Prostate gland (tissue), 2 donors: ENCODE measurements at regions not wholly inside any gene's neighbourhood (a gene's known extent, or its start where the extent isn't known, plus 50 kb on each side); places are given as distances from the start of the nearest gene placed in this dataset.
"Not testable (repeated sequence)": the region's sequence is repeated elsewhere in the genome, so short reads cannot be mapped to it uniquely, and the experiment has no call there.

Source experiments
- DNase-seq: peaks from one replicate; pipeline ENCODE4 v3.0.0-alpha.2; 2019; ENCODE audit warnings: low spot score
- H3K27ac ChIP-seq, 2 donors: fragments of 200-600 bp; sonication (generic); 2 replicates each; pipeline ENCODE4 v1.5.1; 2017 to 2019
- H3K27me3 ChIP-seq: fragments of 200-600 bp; sonication (generic); replicated peaks from 2 replicates; pipeline ENCODE4 v1.5.1; 2019; ENCODE audit not compliant: insufficient read depth
- H3K36me3 ChIP-seq, 2 donors: fragments of 200-600 bp; sonication (generic); 1 replicate in 1 of 2; 2 replicates in 1 of 2; pipeline versions ENCODE4 v1.5.1 to v1.8.1; 2017 to 2019
- H3K4me1 ChIP-seq: fragments of 200-600 bp; sonication (generic); replicated peaks from 2 replicates; pipeline ENCODE4 v1.5.1; 2019
- H3K4me3 ChIP-seq, 2 donors: fragments of 200-600 bp; sonication (generic); 2 replicates each; pipeline ENCODE4 v1.5.1; 2017 to 2019
- H3K9me3 ChIP-seq: fragments of 200-600 bp; sonication (generic); 2 replicates; pipeline ENCODE4 v1.5.1; 2017
- POLR2A ChIP-seq: fragments of 450-650 bp; IDR thresholded peaks from one replicate; pipeline ENCODE4 v1.6.1; 2016; ENCODE audit warnings: antibody characterized with exemption, mild to moderate bottlenecking
- POLR2AphosphoS5 ChIP-seq: sonication (generic); formaldehyde crosslinking; IDR thresholded peaks from one replicate; pipeline ENCODE4 v1.6.1; 2017; ENCODE audit warnings: antibody characterized with exemption
- WGBS: methylation state at CpG from one replicate; pipeline ENCODE4 v1.1.5; 2018; 5-methylcytosine and 5-hydroxymethylcytosine counted together
- intact Hi-C: fragments of 100-400 bp; cut with DNase I; formaldehyde crosslinking; loops from one replicate; pipeline ENCODE4 v1.14.2; 2022
- TF ChIP-seq, protein P1 (sequence below), 4 experiments: fragments of 200-600 bp in 2 of 4; fragments of 450-650 bp in 2 of 4; sonication (generic) in 2 of 4; IDR thresholded peaks; 1 replicate in 3 of 4; 2 replicates in 1 of 4; pipeline ENCODE4 v1.5.1; 2016 to 2019; ENCODE audit warnings: antibody characterized with exemption in 4 of 4, mild to moderate bottlenecking in 2 of 4, moderate library complexity in 2 of 4

DNA sequence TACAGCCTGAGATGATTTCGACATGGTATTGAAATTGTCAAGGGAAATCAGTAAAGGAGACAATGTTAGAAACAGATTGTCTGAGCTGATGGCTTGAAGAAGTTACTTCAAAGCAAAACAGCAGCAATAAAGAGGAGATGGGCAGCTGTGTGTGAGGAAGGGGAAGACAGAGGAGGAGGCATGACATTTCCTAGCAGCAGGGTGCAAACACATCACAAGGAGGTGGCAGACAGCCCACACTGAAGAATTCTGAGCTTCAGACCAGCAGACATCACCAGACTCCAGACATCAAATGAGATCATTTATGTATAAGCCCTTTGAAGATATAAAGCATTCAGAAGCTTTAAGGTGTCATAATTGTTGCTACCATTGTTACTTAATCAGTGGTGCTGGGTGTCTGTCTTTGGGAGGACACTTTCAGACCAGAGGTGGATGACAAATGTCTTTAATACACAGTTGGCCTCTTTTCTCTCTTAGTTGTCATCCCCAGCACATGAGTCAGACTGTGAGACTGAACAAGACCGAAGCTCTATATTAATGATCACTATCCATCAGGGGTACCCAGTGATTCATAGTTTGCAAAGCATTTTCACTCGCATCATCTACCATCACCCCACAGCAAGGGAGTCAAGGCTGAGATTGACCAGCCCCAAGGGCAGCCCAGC, 203.9 kb downstream of the MINAR1 start:
- Histone ChIP-seq H3K9me3 (no peaks in the 10 kb centered on the region), H3K4me1 (no peaks in the 10 kb centered on the region), H3K4me3 (no peak overlapping the region), H3K36me3 (no peaks in the 10 kb centered on the region), H3K27me3 (no peaks in the 10 kb centered on the region), H3K27ac (no peak overlapping the region)
- 62% methylated on average over 3 of the region's 3 CpGs for WGBS
- intact Hi-C loops: no loop called here
- DNase-seq: no peak
- TF ChIP-seq POLR2AphosphoS5: no peak

DNA sequence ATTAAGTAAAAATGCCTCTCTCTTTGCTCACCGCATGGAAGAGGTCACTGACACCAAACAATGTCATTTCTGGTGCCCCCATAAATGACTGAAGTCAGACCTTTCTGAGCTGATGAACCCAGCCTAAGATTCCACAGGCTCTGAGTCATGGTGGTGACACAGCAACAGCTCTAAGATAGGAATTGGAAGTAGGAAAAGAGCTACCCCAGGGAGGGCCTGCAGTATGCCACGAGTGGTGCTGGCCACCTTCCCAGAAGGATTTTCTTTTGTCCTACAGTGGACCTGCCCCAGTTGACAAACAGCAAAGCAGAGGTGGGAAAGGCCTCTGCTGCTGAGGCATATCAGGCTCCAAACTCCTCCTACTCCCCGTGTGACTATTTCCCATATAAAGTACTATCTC, 208.1 kb downstream of the MINAR1 start:
- no peak overlapping the region for H3K27ac ChIP-seq
- H3K4me1 ChIP-seq: no peaks in the 10 kb centered on the region
- H3K27me3 ChIP-seq: no peaks in the 10 kb centered on the region
- WGBS: 54% methylated on average over 3 of the region's 3 CpGs
- H3K36me3 ChIP-seq: no peaks in the 10 kb centered on the region
- H3K4me3 ChIP-seq: no peak overlapping the region
- no peak for DNase-seq
- intact Hi-C loops: no loop called here
- H3K9me3 ChIP-seq: no peaks in the 10 kb centered on the region
- TF ChIP-seq POLR2AphosphoS5 (no peak), POLR2A (no peak)
- TF ChIP-seq, protein P1, sequence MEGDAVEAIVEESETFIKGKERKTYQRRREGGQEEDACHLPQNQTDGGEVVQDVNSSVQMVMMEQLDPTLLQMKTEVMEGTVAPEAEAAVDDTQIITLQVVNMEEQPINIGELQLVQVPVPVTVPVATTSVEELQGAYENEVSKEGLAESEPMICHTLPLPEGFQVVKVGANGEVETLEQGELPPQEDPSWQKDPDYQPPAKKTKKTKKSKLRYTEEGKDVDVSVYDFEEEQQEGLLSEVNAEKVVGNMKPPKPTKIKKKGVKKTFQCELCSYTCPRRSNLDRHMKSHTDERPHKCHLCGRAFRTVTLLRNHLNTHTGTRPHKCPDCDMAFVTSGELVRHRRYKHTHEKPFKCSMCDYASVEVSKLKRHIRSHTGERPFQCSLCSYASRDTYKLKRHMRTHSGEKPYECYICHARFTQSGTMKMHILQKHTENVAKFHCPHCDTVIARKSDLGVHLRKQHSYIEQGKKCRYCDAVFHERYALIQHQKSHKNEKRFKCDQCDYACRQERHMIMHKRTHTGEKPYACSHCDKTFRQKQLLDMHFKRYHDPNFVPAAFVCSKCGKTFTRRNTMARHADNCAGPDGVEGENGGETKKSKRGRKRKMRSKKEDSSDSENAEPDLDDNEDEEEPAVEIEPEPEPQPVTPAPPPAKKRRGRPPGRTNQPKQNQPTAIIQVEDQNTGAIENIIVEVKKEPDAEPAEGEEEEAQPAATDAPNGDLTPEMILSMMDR (IDR thresholded peaks at IDR 0.05): no peak

DNA sequence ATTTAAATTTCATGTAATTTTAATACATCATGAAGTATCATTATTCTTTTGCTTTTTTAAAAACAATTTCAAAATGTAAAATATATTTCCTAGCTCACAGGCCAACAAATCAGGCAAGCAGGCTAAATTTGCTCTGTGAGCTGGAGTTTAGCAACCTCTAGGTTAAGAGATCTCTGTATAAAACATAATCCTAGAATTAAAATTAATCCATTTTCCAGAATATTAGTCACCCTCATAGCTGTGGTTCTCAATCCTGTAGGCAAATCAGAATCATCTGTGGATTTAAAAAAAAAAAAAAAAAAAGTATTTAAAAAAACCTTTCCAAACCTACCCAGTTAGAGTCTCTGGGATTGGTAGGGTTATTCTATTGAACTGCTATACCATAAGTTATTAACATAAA, 209.7 kb downstream of the MINAR1 start:
- intact Hi-C loops: no loop called here
- Histone ChIP-seq H3K36me3 (no peaks in the 10 kb centered on the region), H3K27me3 (no peaks in the 10 kb centered on the region), H3K4me1 (no peaks in the 10 kb centered on the region), H3K9me3 (no peaks in the 10 kb centered on the region), H3K27ac (no peak overlapping the region), H3K4me3 (no peak overlapping the region)
- DNase-seq: no peak
- TF ChIP-seq, protein P1 (IDR thresholded peaks at IDR 0.05): no peak
- no peak for TF ChIP-seq POLR2AphosphoS5
- no peak for TF ChIP-seq POLR2A

DNA sequence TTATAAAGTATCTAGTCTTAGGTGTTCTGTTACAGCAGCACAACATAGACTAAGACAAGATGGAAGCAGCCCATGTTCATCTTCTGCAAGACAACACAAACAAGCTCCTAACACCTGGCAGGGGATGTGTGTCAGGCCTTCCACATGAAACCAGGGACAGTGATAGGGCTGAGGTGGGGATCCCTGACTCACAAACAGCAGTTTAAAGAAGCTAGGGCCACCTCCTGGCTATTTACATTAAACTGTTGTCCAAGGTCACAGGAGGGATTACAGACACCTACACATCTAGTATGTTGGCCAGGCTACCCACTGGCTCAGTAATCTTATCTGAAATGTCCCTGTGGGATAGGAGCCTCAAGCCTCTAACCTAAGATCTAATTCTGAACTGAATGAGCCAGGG, 211.3 kb downstream of the MINAR1 start:
- no peak for DNase-seq
- no peaks in the 10 kb centered on the region for H3K4me1 ChIP-seq
- H3K27me3 ChIP-seq: no peaks in the 10 kb centered on the region
- H3K4me3 ChIP-seq: no peak overlapping the region
- intact Hi-C loops: no loop called here
- no peaks in the 10 kb centered on the region for H3K36me3 ChIP-seq
- H3K9me3 ChIP-seq: no peaks in the 10 kb centered on the region
- H3K27ac ChIP-seq: no peak overlapping the region
- TF ChIP-seq POLR2A (no peak), POLR2AphosphoS5 (no peak)
- TF ChIP-seq, protein P1 (IDR thresholded peaks at IDR 0.05): no peak

DNA sequence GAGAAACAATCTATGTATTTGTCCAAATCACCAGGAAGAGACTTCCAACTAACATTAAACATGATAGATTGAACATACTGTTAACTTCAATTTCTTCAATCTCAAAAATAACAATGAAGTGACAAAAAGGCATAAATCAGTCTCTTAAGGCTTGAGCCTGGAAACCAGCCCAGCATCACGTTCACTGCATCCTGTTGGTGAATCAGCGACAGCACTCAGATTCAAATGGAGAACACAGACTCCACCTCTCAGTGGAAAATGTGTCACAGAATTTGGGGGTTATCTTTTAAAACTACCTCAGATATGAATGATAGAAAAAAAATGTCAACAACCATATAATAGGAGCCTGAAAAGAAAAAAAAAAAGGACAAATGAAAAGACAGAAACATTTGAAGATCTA, 212.0 kb downstream of the MINAR1 start:
- H3K9me3 ChIP-seq: no peaks in the 10 kb centered on the region
- DNase-seq: no peak
- H3K27ac ChIP-seq: no peak overlapping the region
- intact Hi-C loops: no loop called here
- no peaks in the 10 kb centered on the region for H3K4me1 ChIP-seq
- no peak overlapping the region for H3K4me3 ChIP-seq
- no peaks in the 10 kb centered on the region for H3K36me3 ChIP-seq
- WGBS: 39% methylated on average over 2 of the region's 2 CpGs
- TF ChIP-seq POLR2A (no peak), POLR2AphosphoS5 (no peak)
- TF ChIP-seq, protein P1 (IDR thresholded peaks at IDR 0.05): no peak
- no peaks in the 10 kb centered on the region for H3K27me3 ChIP-seq

DNA sequence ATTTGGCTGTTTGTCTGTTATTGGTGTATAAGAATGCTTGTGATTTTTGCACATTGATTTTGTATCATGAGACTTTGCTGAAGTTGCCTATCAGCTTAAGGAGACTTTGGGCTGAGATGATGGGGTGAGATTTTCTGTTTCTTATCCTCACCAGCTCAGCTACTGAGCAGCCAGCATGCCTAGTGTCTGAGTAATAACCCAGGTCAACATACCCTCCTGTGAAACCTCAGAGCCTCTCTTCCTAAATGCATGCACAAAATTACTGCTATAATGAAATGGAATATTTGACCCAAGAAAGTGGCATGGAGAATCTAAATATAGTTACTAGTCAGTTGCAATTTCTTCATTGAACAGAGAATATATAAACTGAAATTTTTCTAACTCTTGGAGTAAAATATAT, 220.8 kb downstream of the MINAR1 start:
- DNase-seq, intact Hi-C loops, H3K9me3 ChIP-seq, H3K4me1 ChIP-seq, H3K27ac ChIP-seq, H3K36me3 ChIP-seq, H3K27me3 ChIP-seq, H3K4me3 ChIP-seq: not testable (repeated sequence)
